C4-2B (cell line): ENCODE measurements at regions not wholly inside any gene's neighbourhood (a gene's known extent, or its start where the extent isn't known, plus 50 kb on each side); places are given as distances from the start of the nearest gene placed in this dataset.

Source experiments
- H3K27ac ChIP-seq: fragments of 450-650 bp; 2 replicates; pipeline ENCODE4 v1.5.1; 2017
- CTCF ChIP-seq: fragments of 450-650 bp; conservative IDR thresholded peaks from 2 replicates; pipeline ENCODE4 v1.5.1; 2017; ENCODE audit warnings: mild to moderate bottlenecking
- ZFX ChIP-seq: fragments of 450-650 bp; IDR thresholded peaks from 2 replicates; pipeline ENCODE4 v1.6.1; 2017

GRCh38 chr6:104630955-104631354, 228.8 kb downstream of the HACE1 start:
- TF ChIP-seq CTCF (no peak), ZFX (no peak)
- H3K27ac ChIP-seq = no peak overlapping the region

GRCh38 chr6:104630522-104630921, 229.2 kb downstream of the HACE1 start:
- no peak overlapping the region for H3K27ac ChIP-seq
- TF ChIP-seq ZFX (no peak), CTCF (no peak)

GRCh38 chr6:104629826-104630225, 229.9 kb downstream of the HACE1 start:
- H3K27ac ChIP-seq = no peak overlapping the region
- TF ChIP-seq ZFX (no peak), CTCF (no peak)

GRCh38 chr6:104625536-104625935, 234.2 kb downstream of the HACE1 start:
- H3K27ac ChIP-seq = no peak overlapping the region
- no peak for TF ChIP-seq CTCF
- no peak for TF ChIP-seq ZFX

GRCh38 chr6:104623052-104623690, 236.5 kb downstream of the HACE1 start:
- no peak for TF ChIP-seq ZFX
- no peak; the same call in 1 of the 2 replicates for TF ChIP-seq CTCF

GRCh38 chr6:104621396-104621795, 238.3 kb downstream of the HACE1 start:
- no peak overlapping the region for H3K27ac ChIP-seq
- TF ChIP-seq ZFX = no peak
- no peak for TF ChIP-seq CTCF

More at GRCh38 chr6:104623052-104623690, 236.5 kb downstream of the HACE1 start:
- H3K27ac ChIP-seq = no peak overlapping the region

- TF ChIP-seq ZFX (no peak), CTCF (no peak)
- H3K27ac ChIP-seq = no peak overlapping the region
Measured at GRCh38 chr6:104617591-104617990, 242.1 kb downstream of the HACE1 start.
